NCI-H2081 (cell line): ENCODE measurements at regions not wholly inside any gene's neighbourhood (a gene's known extent, or its start where the extent isn't known, plus 50 kb on each side); places are given as distances from the start of the nearest gene placed in this dataset.

Experiments used
- DNase-seq, 2 experiments: peaks; one replicate each; lab custom pipeline; 2025; lab: John Stamatoyannopoulos, UW

DNA sequence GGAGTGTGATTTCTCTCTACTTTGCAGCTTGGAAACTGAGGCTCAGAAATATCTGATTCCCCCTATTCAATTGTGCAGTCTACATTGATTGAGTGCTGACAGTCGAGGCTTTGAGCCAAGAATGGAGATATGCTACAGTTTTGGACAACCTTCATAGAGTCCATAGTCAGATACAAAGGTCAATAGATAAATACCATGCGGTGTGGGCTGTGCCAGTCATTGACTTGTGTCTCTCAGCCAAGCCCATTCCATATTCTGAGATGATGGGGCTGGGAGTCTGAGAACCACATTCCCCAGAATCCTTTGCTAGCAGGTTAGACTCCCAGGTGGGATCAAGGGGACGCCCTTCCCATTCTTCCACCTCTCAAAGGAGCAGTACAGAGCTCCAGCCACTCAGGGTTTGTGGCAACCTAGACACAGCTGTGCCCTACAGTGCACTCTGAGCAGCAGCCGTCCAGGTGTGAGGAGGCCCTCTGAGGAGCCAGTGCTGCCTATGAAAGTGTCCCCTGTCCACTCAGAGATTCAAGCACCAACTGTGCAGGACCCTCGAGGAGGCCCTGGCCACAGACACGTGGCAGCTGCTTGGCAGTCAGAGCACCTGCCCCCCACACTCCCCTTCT, 348.3 kb downstream of the CYRIA start:
- no peak for DNase-seq

DNA sequence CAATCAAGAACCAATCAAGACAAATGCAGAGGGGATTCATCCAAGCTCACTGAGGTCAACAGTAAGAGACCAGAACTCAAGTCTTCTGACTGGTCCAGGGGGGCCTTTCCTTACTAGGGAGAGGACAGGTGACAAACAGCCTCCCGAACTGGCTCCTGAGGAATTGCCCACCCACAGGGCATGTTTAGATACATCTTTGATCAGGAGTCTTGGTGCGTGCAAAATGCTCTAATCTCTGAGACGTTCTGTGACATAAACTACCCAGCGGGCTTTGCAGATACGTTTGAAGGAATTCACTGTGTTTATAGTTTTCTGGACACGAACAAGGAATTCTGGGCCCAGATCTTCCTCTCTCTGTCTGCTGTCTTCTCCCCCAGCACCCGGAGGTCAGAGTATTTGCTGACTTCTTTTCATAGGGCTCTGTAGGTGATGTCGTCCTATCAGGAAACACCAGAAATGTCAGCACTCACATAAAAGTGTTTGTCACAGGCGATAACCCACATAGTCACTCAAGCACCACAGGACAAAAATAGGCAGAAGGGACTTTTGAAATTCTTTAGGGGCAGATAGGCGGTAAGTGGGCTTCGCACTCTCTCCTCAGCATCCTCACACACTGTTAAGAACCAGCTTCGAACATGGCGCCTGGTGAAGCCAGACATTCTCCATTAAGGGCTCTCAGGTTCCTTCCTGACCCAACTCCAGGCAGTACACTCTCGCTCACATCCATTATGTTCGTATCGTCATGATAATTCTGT, 349.0 kb downstream of the CYRIA start:
- DNase-seq = no peak

DNA sequence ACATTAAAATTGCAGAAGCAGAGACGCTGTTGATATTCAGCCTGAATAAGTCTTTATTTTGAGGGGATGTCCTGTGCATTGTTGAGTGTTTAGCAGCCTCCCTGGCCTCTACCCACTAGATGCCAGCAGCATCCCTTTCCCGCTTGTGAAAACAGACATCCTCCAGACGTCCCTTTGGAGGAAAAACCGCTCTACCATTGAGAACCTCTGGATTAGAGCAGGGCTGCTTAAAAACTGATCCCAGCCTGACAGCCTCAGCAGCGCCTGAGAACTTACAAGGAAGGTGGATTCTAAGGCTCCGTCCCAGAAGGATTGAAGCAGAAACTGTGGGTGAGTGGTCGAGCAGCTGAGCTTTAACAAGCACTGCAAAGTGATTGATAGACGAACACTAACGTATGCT, 349.7 kb downstream of the CYRIA start:
- DNase-seq = no peak

DNA sequence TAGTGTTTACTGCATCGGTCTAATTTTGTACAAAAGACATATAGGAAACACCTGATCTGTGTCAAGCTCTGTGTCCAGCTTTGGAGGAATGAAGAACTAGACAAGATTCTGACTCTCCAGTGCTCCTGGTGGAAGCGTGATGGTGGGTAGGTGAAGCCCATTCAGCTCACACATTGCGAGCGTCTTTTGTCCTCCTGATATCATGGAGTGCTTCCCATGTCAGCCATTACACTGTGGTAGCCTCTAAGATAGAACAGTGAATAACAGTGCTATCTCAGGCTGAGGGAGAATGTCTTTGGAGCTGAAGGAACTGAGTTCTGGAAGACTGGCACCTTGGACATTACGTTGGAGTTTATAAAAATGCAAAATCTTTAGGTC, 350.2 kb downstream of the CYRIA start:
- no peak for DNase-seq

DNA sequence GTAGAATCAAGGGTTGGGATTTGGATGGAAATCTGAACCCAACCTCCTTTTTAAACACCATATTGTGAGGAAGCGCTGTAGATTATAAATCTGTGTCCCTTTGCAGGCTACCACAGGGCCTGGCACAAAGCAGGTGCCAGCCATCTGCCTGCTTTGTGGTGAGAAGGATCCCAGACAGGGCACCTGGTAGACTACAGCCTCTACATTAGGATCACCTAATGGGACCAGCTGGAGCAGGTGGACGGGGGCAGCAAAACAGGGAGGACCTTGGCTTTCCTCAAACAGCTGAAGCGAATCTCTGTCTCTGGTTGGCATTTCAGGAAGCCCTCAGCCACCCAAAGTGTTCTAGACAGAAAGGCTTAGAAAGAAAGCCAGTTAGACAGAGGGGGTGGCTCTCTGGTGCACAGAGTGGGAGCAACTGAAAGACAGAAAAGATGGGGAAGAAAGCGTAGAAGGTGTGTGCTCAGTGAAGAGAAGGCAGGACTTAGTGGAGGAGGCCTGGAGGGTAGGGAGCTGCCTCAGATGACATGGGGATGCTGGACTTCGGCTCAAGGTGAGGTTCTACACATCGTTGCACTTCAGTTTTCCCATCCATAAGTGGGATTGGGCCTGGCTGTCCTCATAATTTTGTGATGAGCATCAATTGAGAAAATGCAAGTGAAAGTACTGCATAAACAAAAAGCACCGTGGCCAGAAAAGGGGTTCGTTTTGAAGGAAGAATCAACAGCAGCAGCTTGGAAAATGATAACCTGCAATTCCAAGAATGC, 350.8 kb downstream of the CYRIA start:
- no peak for DNase-seq

DNA sequence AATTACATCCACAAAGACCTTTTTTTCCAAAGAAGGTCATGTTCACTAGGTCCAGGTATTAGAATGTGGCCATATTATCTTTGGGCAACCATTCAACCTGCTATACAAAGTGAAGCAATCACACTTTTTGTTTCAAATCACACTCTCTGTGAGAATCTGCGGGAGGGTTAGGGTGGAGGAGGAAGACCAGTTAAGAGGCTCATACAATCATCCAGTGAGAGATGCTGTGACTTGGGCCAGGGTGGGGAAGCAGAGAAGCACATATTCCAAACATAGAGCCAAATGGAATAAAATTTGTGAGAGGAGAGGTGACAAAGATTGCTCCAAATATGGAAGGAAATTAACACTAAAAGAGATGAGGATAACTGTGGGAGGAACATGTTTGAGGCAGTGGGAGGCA, 351.6 kb downstream of the CYRIA start:
- DNase-seq = no peak

DNA sequence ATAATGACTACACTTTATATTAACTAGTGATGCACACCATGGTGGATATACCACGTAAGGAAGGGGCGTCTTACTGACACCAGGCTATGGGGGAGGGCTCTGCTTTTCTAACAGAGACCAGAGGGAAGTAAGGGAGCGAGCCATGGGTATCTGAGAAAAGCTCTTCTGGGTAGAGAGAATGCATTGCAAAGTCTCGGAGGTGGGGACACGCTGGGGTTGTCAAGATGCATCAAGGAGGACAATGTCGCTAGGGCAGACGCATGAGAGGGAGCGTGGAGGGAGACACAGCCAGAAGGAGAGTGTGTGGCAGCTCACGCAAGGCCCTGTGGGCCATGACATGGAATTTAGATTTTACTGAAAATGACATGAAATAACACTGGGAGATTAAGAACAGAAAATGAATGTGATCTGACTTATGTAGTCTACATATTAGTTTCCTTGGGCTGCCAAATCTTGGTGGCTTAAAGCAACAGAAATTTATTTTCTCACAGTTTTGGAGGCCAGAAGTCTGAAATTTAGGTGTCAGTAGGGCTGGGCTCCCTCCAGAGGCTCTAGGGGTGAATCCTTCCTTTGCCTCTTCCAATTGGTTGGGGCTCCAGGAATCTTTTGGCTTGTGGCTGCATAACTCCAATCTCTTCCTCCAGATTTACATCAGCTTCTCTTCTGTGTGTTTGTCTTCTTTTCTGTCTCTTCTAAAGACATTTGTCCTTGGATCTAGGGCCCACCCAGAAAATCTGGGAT, 352.2 kb downstream of the CYRIA start:
- DNase-seq = no peak

DNA sequence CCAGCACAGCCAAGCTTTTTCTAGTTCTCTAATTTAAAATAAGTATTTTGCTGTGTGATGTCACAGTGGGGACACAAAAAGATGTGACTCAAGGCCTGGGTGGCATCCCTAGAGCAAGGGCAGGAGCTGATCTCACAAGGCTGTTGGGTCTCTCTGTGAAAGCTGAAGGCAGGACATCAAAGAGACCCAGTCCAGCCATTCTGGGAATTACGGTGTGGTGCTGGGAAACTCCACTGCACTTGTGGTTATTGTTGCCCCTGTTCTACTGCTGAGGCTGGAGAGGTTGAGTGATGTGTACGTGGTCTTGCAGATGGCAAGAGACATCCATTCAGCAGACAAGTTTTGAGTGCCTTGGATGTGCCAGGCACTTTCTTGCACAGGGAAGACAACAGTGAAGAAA, 352.9 kb downstream of the CYRIA start:
- no peak for DNase-seq

DNA sequence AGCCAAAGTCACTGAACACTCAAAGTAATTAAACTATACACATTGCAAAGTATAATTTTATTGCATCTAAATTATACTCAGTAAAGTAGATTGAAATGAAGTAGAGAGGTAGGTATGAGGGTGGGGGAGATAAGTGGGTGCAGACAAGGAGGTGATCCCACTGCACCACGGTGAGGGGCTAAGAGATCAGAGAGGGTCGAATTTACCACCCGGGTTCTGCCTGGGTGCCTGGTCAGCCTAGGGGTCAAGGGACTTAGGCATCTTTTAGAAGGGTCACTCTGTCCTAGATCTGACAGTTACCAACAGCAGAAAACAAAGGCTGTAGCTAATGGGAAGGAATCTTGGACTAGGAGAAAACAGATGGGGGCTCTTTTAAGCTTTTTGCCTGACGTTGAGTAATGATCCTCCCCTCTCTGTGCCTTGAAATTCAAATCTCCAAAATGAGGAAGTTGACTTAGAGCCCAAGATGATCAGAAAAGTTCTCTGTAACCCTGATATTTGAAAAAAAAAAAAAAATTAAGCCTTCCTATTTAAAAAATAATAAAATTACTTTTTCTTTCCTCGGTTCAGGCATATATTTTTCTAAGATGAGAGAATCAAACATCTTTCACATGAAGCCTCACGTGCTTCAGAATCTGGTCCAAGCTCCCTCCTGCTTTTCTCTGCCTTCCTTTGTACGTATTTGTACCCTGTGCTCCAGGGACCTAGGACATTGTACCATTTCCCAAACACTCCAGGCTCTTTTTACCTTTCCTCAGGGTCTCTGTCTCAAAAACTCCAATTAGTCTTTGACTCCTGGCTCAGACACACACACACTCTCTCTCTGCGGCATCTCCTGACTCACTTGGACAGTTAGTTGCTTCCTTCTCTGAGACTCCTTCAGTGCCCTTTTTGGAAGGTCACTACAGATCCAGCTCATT, 353.9 kb downstream of the CYRIA start:
- no peak for DNase-seq

DNA sequence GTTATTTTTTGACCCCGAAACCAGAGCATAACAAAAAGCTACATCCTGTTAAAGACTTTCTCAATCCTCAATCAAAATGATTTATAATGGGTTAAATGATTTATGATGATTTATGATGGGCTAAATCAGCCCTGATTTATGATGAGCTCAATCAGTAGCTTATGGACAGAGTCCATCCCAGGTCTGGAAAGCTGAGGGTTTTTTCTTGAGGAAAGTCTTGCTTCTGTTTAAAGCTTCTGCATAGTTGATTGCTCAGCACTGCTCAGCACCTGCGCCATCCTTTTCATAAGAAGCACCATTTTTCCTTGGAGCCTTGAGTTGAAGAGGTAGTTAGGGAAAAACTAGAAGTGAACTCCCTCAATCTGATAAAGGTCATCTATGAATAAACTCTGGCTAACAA, 356.8 kb downstream of the CYRIA start:
- no peak for DNase-seq

DNA sequence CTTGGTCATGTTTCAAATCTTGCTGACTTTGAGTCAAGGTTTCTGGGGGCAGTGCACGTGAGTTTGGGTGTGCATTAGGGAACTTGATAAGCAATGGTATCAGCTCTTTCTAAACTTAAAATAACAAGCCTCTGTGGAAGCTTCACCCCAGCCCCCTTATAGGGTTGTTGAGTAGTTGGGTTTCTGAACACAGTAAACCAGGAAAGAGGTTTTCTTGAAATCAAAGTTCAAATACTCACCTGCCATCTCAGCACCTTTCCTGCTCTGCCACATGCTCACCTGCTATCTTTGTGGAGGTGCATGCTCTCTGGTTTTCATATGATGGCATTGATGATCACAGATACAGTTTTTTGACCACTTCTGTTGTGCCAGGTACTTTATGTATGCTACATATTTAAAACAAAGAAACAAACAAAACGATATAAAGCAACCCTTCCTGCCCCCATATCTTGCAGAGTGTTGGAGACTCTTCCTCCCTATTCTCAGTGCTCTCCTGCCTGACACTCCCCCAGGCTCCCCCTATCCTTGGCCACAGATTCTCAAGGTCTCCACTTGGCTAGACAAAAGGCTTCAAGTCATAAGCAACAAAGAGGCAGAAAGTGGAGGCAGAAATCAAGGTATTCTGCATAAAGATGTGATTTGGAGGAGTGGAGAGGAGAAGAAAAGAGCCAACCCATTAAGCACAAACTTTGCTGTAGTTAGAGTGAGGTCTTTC, 360.6 kb downstream of the CYRIA start:
- DNase-seq = no peak

DNA sequence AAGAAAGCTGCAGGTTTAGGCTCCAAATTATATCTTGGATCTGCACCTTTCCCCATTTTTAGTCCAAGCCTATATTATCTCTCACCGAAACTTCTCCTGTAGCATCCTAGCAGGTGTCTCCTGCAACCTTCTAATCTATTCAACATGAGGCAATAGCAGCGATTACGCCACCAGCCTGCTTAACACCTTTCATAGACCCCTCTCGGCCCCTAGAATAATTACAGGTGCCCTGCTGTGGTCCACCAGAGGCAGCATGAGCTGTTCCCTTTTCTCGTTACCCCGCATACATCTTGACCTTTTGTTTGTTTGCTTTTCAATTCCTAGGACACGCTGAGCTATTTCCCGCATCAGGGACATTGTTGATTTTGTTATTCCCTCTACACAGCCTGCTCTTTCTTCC, 361.9 kb downstream of the CYRIA start:
- DNase-seq = no peak

DNA sequence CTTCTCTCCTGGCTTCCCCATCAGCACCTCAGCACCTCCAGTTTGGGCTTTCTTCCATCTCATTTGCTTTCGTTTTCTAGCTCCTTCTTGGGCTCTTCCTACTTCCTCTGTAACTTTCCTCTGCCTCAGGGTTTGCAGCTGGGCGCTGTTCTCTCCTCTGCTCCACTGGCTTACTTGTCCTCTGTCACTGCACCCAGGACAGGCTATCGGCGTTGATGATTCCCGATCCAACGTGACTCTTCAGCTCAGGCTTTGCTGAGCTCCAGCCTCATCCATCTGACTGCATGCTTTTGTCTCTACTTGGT, 362.4 kb downstream of the CYRIA start:
- no peak for DNase-seq

DNA sequence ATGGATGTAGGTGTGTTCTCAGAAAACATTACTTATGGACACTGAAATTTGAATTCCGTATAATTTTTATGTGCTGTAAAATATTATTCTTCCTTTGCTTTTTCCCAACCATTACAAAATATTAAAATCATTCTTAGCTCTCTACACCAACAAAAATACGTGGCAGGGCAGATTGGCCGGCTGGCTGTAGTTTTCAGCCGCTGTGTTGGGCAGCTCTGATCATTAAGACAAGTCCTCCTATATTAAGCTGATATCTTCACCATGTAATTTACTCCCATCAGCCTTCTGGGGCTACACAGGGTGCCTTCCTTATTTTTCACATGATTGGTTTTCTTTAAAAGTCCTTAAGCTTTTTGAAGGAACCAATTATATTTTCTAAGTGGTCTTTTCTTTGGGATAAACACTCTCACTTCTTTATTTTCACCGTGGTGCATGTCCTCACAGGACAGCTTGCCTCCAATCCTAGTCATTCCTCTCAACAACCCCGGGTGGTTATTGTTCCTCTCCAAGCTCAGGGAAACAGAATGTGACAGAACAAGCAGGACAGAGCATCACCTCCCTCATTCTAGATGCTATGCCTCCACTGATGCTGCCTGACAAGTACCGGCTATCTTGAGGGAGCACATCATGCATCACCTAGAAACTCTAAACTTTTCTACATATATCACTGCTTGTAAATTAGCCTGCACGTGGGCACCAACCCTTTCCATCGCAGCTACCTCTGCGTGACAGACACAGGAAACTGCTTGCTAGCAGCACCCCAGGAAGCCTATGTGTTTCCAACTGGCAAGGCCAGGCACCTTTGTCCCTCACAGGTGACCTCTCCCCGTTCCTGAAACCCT, 362.3 kb downstream of the MYCN start:
- DNase-seq = no peak

DNA sequence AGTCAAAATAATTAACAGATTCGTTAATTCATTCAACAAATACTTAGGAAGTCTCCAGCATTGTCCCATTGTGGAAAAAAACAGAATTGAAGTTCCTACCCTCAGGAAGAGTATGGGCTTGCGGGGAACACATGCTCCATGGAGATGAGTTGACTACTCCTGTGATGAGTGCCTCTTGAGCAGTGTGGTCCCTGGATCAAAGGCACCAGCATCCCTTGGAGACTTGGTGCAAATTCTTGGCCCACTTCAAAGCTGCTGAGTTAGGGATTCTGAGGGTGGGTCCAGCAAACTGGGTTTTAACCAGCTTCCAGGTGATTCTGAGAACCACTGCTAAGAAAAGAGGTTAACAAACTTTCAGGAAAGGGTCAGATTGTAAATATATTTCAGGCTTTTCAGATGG, 361.6 kb downstream of the MYCN start:
- DNase-seq = no peak

DNA sequence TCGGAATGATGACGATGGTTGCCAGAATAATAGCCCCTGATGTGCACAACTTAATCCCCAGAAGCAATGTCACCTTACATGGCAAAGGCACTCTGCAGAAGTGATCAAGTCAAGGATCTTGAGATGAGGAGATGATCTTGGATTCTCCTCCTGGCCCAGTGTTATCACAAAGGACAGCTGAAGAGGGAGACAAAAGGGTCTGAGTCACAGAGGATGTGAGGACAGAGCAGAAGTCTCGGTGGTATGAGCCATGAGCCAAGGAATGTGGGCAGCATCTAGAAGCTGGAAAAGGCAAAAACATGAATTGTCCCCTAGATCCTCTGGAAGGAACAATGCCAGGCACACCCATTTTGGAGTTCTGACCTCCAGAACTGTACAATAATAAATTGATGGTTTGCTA, 358.5 kb downstream of the MYCN start:
- no peak for DNase-seq

DNA sequence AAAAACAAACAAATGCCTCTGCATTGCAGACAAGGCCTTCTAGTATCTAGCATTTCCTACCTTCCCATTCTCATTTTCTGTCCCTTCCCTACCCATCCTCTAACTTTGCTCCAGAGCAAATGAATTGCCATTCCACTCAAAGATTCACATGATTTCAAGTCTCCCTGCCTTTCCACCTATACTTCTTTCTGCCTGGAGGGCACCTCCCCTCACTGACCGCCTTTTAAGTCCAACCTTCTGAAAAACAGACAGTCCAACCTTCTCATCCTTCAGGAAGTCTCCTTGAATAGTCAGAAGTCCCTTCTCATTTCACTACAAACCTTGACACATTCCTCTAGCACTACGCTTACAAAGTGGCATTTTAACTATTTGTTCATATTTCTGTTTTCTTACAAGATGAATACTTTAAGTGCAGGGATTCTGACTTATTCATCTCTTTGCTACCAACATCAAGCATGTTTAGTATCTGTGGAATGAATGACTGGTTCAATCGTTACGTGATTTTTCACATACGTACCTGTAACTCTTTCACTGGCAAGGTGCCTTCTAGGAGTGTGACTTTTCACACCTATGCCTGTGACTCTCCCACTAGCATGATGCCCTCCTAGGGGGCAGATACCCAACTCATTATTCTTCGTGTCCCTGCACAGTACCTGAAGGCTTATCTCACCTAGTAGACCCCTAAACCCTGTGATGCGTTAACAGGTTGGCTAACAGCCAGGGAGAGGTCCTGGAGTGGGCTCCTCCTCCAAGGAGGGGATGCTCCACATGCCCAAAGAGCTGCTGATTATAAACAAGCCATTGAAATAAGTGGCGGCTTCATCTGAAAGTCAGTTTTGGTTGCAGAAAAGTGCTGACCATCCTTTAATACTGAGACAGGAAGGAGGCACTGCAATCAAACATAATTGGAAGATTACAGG, 356.2 kb downstream of the MYCN start:
- no peak for DNase-seq

DNA sequence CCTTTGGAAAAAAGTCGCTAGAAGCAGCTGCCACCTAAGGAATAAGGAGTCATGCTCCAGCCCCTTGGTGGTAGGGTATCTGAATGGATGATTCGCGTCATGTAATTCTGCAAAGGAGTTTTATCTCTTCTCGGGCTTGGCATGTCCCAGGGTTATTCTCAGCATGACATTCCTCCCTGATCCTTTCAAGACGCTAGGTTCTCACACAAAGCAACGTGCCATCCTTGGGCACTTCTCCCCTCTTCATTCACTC, 355.6 kb downstream of the MYCN start:
- no peak for DNase-seq

DNA sequence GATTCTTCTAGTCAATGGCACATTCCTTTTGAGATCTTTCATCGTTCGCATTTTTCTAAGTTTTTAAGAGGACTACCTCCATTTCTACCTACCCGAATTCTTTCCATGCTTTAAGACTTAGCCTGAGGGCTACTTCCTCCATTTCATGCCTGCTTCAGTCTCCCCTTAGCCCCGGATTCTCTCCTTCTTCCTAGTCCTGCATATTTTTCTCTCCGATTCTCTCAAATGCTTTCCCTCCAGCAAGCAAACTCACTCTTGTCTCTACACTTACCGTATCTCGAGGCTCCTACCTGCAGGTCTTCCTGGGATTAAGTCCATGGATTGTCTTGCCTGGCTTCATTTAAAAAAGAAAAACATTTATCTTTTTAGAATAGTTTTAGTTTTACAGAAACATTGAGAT, 354.4 kb downstream of the MYCN start:
- no peak for DNase-seq
